Type B pancreatic cell (in vitro differentiated cells): ENCODE measurements at regions not wholly inside any gene's neighbourhood (a gene's known extent, or its start where the extent isn't known, plus 50 kb on each side); places are given as distances from the start of the nearest gene placed in this dataset.
A peak's percentile ranks its signal among the peaks of the same experiment; 100 is the strongest.

Experiments
- DNase-seq: peaks from one replicate; pipeline ENCODE4 v3.0.0; 2021; ENCODE audit warnings: mixed read lengths; ENCODE audit not compliant: unreplicated experiment; ENCODE audit errors: extremely low spot score
- H3K27ac Mint-ChIP-seq: 2 replicates; pipeline ENCODE4 v1.8.0; 2021; ENCODE audit warnings: mild to moderate bottlenecking, mixed read lengths
- H3K27me3 Mint-ChIP-seq: 2 replicates; pipeline ENCODE4 v1.8.0; 2021; ENCODE audit warnings: mixed read lengths
- H3K36me3 Mint-ChIP-seq: 2 replicates; pipeline ENCODE4 v1.8.0; 2021; ENCODE audit warnings: mixed read lengths
- H3K4me1 Mint-ChIP-seq: one replicate; pipeline ENCODE4 v1.8.0; 2021; ENCODE audit warnings: mixed read lengths; ENCODE audit not compliant: unreplicated experiment
- H3K4me3 Mint-ChIP-seq: 2 replicates; pipeline ENCODE4 v1.8.0; 2021; ENCODE audit warnings: mild to moderate bottlenecking, mixed read lengths
- H3K9me3 Mint-ChIP-seq: 2 replicates; pipeline ENCODE4 v1.8.0; 2021; ENCODE audit warnings: mixed read lengths
- CTCF ChIP-seq: fragments of 200-600 bp; sonication (generic); conservative IDR thresholded peaks from 2 replicates; pipeline ENCODE4 v1.5.0; 2021; ENCODE audit warnings: antibody characterized with exemption, mild to moderate bottlenecking

DNA sequence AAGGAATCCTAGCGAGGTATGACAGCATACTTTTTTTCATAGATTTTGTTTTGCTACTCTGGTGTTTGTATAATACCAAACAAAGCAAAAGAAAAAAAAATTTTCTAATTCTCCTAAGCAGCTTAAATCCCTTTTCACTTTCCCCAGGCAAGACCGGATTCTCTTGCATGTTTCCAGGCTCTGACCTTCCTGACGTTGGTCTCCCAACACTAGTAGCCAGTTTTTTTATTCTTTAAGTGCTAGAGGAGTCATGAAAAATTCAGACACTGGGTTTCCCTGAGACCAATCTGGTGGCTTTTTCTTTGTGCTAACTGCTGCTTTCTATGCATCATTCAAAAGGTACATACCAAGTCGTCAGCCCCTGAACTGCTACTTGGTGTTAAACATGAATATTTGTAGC is 111.4 kb downstream of the ZNF326 start:
- TF ChIP-seq CTCF: no peak

GRCh38 chr1:90104941-90105538 is 110.1 kb downstream of the ZNF326 start:
- H3K4me1 Mint-ChIP-seq: peaks cover 24% of the 10 kb centered on the region
- no peak for DNase-seq
- H3K9me3 Mint-ChIP-seq: no peaks in the 10 kb centered on the region
- H3K36me3 Mint-ChIP-seq: no peaks in the 10 kb centered on the region
- peaks cover 24% of the 10 kb centered on the region for H3K27me3 Mint-ChIP-seq
- no peak overlapping the region for H3K27ac Mint-ChIP-seq
- peak overlapping the region; percentile 38 for H3K4me3 Mint-ChIP-seq
- no peak for TF ChIP-seq CTCF

More for the DNA sequence above, 111.4 kb downstream of the ZNF326 start:
- Mint-ChIP-seq H3K4me1 (peaks cover 22% of the 10 kb centered on the region), H3K4me3 (no peak overlapping the region), H3K27me3 (peaks cover 24% of the 10 kb centered on the region), H3K9me3 (no peaks in the 10 kb centered on the region), H3K27ac (no peak overlapping the region), H3K36me3 (no peaks in the 10 kb centered on the region)
- DNase-seq: no peak

DNA sequence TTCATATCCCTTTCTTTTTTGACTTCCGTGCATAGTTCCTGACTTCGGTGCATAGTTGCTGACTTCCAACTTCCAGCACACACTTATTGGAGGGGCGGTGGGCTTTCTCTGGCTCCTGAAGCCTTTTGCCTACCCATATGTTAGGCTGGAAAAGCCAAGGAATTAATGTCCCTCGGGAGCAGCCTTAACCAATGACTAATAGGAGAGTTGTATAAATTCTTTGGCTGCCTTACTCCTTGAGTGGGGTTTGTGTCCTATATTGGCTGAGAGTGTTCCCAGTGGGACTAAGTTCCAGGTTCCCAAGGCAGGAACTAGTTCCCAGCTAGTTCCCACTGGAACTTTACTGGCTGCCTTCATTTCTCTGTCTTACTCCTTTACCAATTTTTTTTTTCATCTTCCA is 105.7 kb downstream of the ZNF326 start:
- no peaks in the 10 kb centered on the region for H3K27me3 Mint-ChIP-seq
- H3K36me3 Mint-ChIP-seq: no peaks in the 10 kb centered on the region
- peaks cover 24% of the 10 kb centered on the region for H3K4me1 Mint-ChIP-seq
- no peak overlapping the region for H3K27ac Mint-ChIP-seq
- H3K4me3 Mint-ChIP-seq: no peak overlapping the region
- H3K9me3 Mint-ChIP-seq: no peaks in the 10 kb centered on the region
- DNase-seq: no peak
- TF ChIP-seq CTCF: no peak

- no peaks in the 10 kb centered on the region for H3K36me3 Mint-ChIP-seq
- no peaks in the 10 kb centered on the region for H3K4me1 Mint-ChIP-seq
- H3K27me3 Mint-ChIP-seq: peaks cover 11% of the 10 kb centered on the region
- no peak for DNase-seq
- no peak for TF ChIP-seq CTCF
- H3K4me3 Mint-ChIP-seq: no peak overlapping the region
- no peak overlapping the region for H3K27ac Mint-ChIP-seq
- no peaks in the 10 kb centered on the region for H3K9me3 Mint-ChIP-seq
Measured at GRCh38 chr1:90092441-90092840, 97.5 kb downstream of the ZNF326 start.
